C4-2B (cell line): ENCODE measurements at regions not wholly inside any gene's neighbourhood (a gene's known extent, or its start where the extent isn't known, plus 50 kb on each side); places are given as distances from the start of the nearest gene placed in this dataset.
"Not testable (repeated sequence)": the region's sequence is repeated elsewhere in the genome, so short reads cannot be mapped to it uniquely, and the experiment has no call there.

ENCODE experiments used
- H3K27ac ChIP-seq: fragments of 450-650 bp; 2 replicates; pipeline ENCODE4 v1.5.1; 2017
- CTCF ChIP-seq: fragments of 450-650 bp; conservative IDR thresholded peaks from 2 replicates; pipeline ENCODE4 v1.5.1; 2017; ENCODE audit warnings: mild to moderate bottlenecking
- ZFX ChIP-seq: fragments of 450-650 bp; IDR thresholded peaks from 2 replicates; pipeline ENCODE4 v1.6.1; 2017

- H3K27ac ChIP-seq: no peak overlapping the region
- no peak for TF ChIP-seq ZFX
- no peak for TF ChIP-seq CTCF
Observed at GRCh38 chr14:104230946-104231345, 92.6 kb downstream of the KIF26A start.

GRCh38 chr14:104232070-104232484, 93.7 kb downstream of the KIF26A start:
- no peak for TF ChIP-seq ZFX
- TF ChIP-seq CTCF: no peak
- no peak overlapping the region for H3K27ac ChIP-seq

- not testable (repeated sequence) for H3K27ac ChIP-seq
Observed at GRCh38 chr14:104234007-104234786, 95.8 kb downstream of the KIF26A start.

GRCh38 chr14:104235686-104236085, 97.3 kb downstream of the KIF26A start:
- no peak for TF ChIP-seq ZFX
- no peak for TF ChIP-seq CTCF
- no peak overlapping the region for H3K27ac ChIP-seq

- TF ChIP-seq ZFX (no peak), CTCF (no peak)
- H3K27ac ChIP-seq: no peak overlapping the region
Observed at GRCh38 chr14:104237651-104238423, 99.5 kb downstream of the KIF26A start.

GRCh38 chr14:104238424-104239184, 100.2 kb downstream of the KIF26A start:
- no peak overlapping the region for H3K27ac ChIP-seq

More at GRCh38 chr14:104238424-104239184, 100.2 kb downstream of the KIF26A start:
- TF ChIP-seq ZFX: no peak
- no peak for TF ChIP-seq CTCF
